HG03378 (cell line): ENCODE measurements at regions not wholly inside any gene's neighbourhood (a gene's known extent, or its start where the extent isn't known, plus 50 kb on each side); places are given as distances from the start of the nearest gene placed in this dataset.

ENCODE experiments used
- ATAC-seq: cut with Tn5 transposase; IDR thresholded peaks from one replicate; pipeline ENCODE4 v1.9.1; 2021; ENCODE audit warnings: mild to moderate bottlenecking, moderate library complexity; ENCODE audit not compliant: unreplicated experiment

DNA sequence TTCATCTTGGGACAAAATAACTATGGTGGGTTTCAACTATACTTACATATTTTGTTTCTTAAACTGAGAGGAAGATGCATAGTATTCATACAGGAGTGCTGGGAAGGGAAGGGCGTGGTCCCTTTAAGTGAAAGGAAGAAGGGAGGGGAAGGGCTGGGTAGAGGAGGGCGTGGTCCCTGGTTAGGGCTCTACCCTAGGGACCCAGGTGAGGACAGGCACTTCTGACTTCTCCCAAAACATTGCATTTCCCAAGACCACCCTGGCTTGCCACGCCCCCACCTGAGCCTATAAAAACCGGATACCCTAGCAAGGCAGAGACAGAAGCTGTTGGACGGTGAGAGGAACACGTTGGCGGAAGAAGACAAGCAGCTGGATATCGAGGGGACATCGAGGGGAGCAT lies 157.6 kb upstream of the PLXNA4 start:
- no peak for ATAC-seq

DNA sequence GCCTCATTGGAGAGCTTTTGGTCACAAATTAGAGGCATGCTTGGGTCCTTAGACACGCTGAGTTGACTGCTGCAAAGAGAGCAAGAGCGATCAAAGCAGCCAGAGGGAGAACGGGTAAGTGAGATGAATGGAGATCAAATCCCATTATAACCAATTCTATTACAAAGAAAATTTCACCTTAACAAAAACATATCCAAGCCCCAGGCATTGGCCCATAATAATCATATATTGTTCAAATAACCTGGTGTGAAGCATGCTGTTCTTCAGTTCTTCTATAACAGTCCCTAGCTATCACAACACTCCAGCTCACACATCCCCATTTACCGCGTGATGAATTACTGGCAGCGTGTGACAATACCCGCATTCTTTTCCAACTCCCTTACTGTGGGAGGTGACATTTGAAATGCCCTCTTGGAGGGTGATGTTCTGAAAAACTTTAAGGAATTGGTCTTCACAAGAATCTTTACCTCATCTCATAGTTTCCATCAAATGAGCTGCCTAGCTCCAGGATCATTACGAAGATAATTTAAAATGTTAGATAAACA lies 156.1 kb upstream of the PLXNA4 start:
- ATAC-seq: no peak

DNA sequence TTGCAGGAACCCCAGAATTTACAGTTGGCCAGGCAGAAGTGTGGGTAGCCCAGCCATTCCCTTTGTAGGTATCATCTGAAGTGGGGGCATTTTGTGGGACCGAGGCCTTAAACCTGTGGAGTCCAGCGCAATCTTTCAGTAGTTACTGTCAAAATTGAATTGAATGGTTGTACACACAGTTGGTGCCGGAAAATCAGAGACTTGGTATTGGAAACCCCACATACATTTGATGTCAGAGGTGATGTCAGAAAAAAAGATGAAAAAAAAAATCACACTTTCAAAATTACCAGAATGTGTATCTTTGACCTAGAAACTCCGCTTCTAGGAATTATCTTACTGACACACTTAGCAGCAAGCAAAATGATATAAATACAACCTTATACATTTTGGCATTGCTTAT lies 153.8 kb upstream of the PLXNA4 start:
- no peak for ATAC-seq

DNA sequence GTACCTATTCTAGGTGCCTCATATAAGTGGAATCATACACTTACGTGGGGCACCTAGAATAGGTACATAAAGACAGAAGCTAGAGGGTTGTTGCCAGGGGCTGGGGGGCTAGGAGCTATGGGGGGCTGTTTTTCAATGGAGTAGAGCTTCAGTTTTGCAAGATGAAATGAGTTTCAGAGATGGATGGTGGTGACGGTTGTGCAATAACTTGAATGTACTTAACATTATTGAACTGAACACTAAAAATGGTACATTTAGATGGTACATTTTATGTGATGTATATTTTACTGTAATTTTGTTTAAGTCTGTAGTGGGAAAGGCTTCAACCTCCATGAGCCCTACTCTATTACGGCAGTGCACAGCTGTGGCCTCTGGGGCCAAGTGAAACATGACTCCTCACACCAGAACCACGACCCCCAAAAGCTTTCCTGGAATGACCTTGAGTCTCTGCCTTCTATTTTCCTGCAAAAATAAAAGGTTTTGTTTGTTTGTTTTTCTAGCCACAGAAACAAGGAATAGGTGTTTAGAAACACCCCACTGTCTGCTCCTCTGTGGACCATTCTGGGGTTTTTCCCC lies 147.3 kb upstream of the PLXNA4 start:
- ATAC-seq: no peak

DNA sequence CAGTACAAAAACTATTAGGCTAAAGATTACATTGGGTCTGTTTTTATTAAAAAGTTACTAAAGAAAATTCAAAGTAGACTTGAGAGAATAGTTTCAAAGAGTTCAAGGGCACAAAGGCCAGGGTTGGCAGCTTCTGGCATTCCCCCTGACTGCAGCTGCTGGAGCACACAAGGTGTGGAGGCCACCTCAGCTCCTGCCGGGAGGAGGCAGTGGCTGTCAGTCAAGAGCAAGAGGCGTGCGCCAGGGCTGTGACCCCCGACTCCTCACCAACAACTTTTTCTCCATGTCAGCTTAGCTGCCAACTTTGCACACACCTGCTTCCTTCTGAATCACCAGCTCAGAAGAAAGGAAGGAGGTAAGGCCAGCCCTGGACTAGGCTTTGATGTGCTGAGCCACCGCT lies 144.6 kb upstream of the PLXNA4 start:
- no peak for ATAC-seq

DNA sequence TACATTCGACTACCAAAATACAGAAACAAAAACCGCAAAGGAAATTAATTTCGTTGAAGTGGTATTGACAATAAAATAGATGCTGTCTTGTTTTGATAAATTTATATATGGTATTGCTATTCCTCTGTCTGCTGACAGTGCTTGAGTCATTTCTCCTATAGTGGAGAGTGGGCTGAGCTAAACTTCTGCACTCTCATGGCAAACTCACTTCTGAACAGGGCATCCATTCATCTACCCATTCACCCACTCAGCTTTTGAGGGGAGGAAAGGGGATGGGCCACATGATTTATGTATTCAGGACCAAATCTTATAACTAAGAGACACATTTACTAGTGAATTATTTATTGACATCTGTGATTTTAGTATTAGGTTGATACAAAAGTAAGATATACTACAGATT lies 137.6 kb upstream of the PLXNA4 start:
- ATAC-seq: no peak

DNA sequence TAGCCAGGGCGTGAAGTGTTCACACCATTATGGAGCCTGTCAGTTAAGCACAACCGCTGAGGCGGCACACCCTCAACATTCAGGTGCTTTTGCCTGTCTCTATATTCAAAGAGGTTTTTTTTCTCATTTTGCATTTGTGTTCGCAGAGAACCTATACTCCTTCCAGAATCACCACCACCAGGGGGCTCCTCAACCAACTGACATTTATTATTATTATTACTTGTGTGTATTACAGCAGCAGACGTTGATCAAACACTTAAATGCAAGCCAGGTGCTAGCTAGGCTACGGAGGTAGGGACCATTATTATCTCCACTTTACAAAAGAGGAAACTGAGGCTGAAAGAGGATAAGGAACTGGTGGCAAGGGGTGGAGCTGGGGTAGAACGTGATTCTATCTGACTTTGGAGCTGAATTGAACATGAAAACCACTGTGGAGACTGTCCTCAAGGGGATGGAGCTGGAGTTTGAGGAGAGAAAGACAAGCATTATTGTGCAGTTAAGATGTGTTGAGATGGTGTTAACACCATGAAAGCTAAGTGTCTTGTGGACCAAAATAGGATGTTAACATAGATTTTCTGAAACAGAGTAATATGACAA lies 133.8 kb upstream of the PLXNA4 start:
- no peak for ATAC-seq

DNA sequence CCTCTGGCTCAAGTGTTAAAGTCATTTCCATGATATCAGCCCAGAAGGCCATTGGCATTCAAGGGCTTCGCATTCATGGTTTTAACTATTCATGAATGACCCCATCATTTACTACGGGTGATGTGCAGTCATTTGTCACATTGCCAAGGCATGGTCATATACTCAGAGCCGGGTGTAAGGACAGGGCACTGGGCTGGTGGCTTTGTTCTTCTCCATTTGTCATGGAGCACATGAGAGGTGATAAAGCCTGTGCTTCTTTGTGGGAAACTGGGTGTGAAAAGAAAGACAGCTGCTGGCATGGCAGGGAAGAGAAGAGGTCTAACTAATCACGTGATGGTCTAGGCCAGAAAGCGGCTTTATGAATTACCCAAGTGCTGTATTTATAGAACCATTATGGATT lies 132.2 kb upstream of the PLXNA4 start:
- ATAC-seq: no peak

DNA sequence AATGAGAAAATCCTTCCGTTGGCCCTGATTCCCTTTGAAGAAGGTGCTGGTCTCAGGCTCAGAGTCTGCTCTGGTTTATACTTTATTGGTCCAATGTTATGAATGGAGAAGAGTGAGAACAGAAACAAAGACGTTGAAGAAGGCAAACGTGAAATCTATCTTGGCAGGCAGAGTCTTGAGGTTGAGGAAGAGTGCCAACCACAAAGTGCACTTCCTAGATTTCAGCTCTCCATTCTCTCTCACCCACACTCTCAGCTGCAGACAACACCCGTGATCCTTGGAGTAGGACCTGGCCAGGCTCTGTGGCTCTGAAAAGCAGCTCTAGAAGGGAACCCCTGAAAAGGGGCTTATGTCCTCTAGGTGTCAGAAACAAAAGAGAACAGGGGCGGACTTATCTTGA lies 128.9 kb upstream of the PLXNA4 start:
- ATAC-seq: no peak

DNA sequence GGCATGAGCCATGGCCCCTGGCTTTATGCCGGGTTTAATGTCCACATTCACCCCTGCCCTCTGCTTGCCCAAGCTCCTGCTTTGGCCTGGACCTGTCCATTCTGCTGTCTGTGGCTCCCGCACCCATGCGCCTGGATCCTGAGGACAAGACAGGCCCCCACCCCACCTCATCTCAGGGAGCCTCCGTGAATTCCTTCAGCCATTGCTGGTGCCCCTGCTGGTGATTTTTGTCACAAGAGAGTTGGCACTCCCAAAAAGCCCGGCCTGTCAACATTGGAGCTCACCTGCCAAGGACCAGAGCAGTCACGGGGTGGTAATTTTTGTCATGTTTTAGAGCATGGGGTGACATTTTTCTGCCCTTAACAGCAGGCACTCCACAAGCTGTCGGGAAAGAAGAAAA lies 127.5 kb upstream of the PLXNA4 start:
- ATAC-seq: no peak

DNA sequence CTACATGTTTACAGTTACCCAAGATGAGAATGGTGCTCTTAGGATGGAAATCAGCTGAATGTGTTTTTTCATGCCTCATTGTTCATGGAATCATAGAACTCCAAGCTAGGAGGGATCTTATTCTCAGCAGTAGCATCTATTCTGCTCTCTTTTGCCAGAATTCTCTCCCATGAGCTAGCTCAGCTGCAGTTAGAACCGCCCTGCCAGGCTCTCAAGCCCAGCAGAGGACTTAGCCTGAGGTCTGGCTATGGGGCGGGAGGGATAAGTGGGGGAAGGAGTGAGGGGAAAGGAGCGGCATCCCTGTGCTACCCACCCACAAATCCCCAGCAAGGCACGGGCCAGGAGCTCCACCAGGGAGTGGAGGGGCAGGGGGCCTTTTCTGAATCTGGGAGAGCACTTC lies 120.7 kb upstream of the PLXNA4 start:
- ATAC-seq: no peak

DNA sequence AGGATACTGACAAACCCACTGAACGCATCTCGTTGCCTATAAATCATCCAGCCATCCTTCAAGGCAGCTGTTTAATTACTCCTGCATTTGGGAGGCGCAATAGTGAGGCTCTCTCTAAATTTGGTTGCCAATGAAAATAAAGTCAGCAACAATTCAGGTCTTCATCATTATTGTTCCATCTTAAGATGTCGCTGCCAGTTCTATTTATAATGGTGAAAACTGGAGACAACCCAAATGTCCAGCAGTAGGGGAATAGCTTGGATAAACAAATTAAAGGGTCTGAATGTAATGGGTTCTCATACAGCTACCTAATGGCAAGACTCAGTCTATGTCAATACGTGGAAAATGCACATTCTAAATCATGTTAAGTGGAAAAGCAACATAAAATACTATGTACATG lies 120.1 kb upstream of the PLXNA4 start:
- ATAC-seq: no peak

DNA sequence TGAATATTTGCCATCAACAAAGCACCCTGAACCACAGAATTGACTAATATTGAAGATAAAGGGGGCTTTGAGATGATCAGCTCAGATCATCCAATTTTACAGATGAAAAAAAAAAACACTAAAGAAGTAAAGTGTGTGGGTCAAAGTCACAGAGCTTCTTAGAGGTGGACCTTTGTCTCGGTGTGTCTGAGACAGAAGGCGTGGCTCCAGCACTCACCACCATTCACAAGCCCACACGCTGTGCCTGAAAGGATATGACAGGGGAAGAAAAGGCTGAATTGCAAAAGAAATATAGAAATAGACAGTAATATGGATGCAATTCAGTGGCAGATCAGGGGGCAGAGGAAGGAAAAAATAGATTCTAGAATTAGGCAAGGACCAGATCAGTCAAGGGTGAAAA lies 114.9 kb upstream of the PLXNA4 start:
- ATAC-seq: no peak

DNA sequence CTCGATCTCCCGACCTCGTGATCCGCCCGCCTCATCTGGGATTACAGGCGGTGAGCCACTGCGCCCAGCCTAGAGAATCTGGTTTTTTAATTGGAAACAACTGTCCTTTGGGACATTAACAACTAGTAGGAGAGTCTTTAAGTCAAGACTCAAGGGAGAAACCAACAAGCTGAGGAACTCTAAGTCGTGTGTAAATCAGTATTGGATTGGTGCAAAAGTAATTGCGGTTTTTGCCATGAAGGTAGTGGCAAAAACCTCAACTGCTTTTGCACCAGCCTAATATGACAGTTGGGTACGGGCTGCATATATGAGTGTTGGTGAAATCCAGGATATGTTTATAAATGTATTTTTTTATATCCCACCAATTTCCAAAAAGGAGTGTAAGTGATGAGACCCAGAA lies 113.9 kb upstream of the PLXNA4 start:
- no peak for ATAC-seq

DNA sequence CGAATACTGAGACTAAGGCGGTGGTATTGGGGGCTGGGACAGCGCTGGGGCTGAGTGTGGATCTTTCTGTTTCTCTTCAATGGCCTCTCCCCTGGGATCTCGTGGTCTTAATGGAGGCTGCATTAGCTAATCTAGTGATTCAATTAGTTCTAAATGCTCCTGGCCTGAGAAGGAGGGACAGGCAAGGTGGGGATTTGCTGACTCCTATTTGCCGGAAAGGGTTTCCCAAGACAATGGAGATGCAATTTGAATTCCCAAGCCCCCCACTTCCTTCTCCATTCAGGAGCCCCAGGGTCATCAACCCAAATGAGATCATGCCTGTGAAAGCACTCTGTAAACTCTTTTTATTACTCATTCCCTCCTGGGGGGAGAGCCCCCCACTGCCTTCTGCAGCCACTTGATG lies 111.7 kb upstream of the PLXNA4 start:
- ATAC-seq: no peak

DNA sequence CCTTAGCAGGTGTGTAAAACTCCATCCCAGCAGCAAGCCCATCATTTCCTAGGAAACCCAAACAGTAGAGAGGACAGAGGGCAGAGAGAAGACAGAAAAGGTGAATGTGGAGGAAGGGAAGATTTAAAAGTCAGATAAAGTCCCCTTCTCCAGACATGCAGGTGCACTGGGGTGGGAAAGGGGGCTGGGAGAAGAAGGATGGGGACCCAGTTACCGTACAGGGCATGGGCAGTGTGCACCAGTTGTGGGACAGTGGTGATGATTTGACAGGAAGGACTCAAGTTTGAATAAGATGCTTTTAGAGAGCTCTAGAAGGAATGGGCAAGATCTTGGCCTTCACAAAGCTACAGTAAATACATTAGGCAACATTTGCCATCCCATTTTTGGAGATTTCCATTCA lies 110.7 kb upstream of the PLXNA4 start:
- ATAC-seq: no peak

DNA sequence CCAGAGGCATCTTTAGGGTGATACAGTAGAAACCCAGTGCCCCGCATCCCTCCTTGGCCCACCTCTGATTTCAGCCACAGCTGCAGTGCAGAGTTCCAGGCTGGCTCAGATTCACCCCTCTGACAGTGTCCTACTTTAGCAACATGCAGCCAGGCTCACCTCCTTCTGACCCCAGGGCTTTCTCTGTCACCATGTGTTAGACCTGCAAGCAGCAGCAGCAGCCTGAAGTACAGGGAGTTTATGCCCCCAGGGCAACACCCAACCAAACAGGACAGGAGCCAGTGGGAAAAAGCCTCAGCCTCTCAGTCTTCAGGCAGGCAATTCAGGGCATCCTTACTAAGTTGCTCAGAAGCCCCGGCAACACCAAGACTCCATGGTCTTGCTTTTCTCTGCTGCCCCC lies 109.0 kb upstream of the PLXNA4 start:
- ATAC-seq: no peak

DNA sequence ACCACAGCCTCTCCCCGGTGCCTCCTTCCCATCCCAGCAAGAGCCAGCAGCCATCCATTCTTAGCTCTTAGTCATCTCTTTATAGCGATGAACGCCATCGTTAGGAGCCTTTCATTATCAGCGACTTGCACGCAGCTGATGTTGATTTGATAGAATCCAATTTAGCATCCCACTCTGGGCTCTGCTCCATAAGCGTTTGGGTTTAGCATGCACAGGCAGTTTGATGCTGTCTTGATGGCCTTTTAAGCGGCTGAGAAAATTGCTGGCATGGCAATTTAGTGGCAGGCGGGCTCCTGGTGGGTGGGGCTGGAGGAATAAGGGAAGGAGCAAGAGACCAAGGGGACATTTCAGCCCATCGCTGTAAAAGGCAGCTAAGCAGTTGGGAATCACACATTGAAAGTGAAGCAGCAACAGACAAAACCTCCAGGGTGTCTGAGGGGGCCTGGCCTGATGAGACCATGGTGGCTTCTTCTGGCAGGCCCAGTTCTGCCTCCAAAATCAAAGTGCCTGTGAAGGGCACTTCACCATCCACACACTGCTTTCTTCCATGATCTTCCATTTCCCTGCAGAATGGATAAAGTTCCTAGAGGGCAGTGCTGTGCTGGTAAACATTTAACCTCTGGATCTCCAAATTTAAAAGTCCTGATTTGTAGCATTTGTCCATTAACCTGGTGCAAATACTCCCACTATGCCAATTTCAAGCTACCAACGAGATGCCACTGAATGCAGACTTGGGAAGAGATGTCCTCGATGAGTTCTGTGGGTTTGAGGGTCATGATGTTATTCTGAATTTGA lies 107.8 kb upstream of the PLXNA4 start:
- ATAC-seq: no peak

DNA sequence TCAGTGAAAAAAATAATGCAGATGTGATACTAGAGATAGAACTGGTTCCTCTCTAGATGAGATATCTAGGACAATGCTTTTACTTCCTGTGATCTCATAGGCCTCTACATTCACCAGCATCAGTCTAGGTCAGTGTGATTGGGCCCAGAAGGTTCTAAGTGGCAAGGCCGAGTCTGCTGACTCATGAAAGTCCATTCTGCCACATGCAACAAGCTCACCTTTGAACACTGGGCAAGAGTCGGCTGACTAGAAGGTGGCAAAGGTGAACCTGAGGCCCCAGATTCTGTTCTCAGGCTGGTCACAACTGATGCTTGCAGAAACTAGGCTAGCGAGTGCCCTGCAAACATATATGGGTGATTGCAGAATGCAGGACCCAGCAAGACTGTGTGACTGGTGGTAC lies 105.7 kb upstream of the PLXNA4 start:
- ATAC-seq: no peak

DNA sequence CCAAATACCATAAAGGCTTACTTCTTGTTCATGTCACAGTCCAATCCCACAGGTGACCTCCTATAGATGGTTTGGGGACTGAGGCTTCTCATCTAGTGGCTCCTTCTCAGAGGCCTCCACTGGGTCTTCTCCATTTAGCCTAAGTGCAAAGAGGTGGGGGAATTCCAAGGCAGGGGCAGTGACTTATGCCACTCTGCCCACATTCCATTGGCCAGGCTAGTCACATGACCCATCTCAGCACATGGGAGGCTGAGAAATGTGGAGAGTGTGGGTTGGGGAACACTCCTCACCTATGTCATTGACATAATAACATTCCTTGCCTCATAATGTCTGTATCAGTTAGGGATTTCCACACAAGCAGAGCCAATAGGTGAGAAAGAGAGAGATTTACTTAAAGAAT lies 104.3 kb upstream of the PLXNA4 start:
- ATAC-seq: no peak

DNA sequence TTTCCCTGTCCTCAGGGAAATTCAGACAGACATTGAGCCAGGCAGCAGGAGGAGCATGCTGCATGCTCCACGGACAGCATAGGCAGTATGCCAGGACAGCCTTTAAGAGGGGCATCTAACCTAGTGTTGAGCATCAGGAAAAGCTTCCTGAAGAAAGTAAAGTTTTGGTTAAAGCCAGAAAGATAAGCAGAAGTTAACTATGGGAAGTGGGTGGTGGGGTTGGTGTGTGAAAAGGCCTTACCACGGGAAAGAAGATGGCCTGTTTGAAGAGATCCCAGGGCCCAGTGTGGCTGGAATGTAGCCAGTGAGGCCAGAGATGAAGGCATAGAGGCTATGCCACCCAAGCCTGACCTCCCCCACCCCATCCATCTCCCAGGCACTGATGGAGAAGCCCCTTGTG lies 102.4 kb upstream of the PLXNA4 start:
- no peak for ATAC-seq

DNA sequence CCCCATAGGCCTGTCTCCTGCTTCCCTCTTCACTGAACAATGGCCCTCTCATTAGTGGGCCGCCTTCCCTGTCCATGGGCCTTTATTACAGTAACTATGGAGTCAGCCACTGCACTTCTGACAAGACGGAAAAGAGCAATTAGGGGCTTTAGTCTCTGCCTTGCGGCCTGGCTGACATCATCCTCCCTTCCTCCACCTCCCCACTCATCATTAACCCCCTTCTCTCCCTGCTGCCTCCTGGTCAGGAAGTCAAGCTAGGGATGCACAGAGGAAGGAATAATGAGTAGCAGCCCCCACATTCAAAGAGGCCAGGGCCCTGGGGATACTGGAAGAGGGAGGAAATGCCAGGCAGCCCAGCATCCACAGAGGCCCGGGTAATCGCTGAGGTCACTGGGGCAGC lies 101.6 kb upstream of the PLXNA4 start:
- ATAC-seq: no peak
